ENCODE measurements at regions not wholly inside any gene's neighbourhood (a gene's known extent, or its start where the extent isn't known, plus 50 kb on each side); places are given as distances from the start of the nearest gene placed in this dataset.
"Not testable (repeated sequence)": the region's sequence is repeated elsewhere in the genome, so short reads cannot be mapped to it uniquely, and the experiment has no call there.

DNA sequence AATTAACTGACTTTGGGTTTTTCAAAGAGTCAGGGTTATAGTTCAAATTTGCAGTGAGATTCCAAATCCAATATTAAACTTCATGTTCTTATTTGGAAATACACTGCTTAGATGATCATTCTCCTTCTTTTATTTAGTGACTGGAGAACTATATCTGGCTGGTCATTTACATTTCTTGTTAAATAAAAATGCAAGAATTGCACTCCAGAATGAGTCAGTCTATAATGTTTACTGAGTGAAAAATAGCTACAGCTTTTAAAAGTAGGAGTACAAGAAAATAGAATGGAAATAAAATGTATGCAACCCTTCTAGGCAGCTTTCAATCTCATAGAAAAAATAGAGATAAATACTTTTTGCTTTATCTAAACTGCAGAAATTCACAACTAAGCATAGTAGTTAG is 54.5 kb upstream of the CD2AP start:
- H3K9me3 Mint-ChIP-seq (ENCODE audit: low read depth), result peaks cover 11% of the 10 kb centered on the region
- no peak overlapping the region for H3K27ac Mint-ChIP-seq
- no peaks in the 10 kb centered on the region for H3K27me3 Mint-ChIP-seq
- H3K4me3 Mint-ChIP-seq, result no peak overlapping the region
- peaks cover 3% of the 10 kb centered on the region for H3K36me3 Mint-ChIP-seq
- peaks cover 3% of the 10 kb centered on the region for H3K4me1 Mint-ChIP-seq (ENCODE audit: low read depth)

DNA sequence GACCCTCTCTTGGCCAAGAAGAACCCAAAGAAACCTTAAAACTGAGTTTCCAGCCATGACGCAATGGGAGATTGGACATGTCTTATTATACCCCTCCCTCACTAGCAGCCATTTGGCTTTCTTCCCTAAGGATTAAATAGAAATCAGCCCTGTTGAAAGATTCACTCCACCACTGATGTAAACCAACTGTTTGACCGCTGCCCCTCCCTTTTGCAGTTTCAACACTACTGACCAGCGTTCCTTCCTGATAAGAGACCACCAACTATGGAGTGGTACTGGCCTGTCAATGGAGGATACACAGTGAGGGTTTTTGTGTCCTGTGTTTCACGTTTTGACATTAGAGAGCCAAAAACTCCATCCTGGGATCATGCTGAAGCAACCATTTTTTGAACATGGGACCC is 53.2 kb upstream of the CD2AP start:
- Mint-ChIP-seq H3K36me3 (peaks cover 9% of the 10 kb centered on the region), H3K27me3 (no peaks in the 10 kb centered on the region), H3K27ac (no peak overlapping the region), H3K4me3 (no peak overlapping the region), H3K4me1 (ENCODE audit: low read depth) (peaks cover 3% of the 10 kb centered on the region), H3K9me3 (ENCODE audit: low read depth) (peaks cover 11% of the 10 kb centered on the region)

DNA sequence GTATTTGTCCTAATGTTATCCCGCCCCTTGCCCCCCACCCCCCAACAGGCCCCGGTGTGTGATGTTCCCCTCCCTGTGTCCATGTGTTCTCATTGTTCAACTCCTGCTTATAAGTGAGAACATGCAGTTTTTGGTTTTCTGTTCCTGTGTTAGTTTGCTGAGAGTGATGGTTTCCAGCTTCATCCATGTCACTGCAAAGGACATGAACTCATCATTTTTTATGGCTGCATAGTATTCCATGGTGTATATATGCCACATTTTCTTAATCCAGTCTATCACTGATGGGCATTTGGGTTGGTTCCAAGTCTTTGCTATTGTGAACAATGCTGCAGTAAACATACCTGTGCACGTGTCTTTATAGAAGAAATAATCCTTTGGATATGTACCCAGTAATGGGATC is 51.9 kb upstream of the CD2AP start:
- H3K4me3 Mint-ChIP-seq; H3K27me3 Mint-ChIP-seq; H3K27ac Mint-ChIP-seq; H3K4me1 Mint-ChIP-seq (ENCODE audit: low read depth): not testable (repeated sequence)
- peaks cover 20% of the 10 kb centered on the region for H3K9me3 Mint-ChIP-seq (ENCODE audit: low read depth)
- peaks cover 13% of the 10 kb centered on the region for H3K36me3 Mint-ChIP-seq

DNA sequence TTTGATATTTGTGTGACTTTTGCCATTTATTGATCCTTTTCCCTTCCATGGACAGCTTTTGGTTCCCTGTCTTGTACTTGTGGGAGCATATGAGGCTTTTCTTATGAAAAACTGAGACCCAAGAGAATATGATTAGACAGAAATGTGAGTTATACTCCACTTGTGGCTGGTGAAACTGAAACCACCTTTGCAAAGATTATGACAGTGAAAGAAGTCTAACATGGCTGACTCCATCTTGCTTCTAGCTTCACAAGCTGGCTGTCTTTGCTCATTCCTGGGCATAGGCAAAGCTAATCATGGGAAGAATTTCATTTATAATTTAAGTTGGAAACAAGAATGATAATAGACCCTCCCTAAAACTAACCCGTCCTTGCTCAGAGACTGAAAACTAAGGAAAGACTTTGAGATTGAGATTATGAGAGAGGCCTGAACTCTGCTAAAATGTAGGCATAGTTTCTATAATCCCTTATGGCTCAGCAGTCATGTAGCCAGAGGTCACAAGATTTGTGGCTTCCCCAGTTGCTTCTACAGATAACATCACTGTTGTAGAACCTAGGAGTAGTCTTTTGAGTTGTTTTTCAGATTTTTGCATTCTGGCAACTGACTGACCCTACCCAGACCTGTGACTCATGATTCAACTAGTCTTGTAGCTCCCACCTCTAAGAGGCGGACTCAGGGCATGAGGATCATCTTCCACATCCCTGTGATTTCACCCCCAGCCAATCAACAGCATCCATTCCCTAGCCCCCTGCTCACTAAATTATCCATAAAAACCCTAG is 50.9 kb upstream of the CD2AP start:
- Mint-ChIP-seq H3K27me3 (no peaks in the 10 kb centered on the region), H3K9me3 (ENCODE audit: low read depth) (peaks cover 22% of the 10 kb centered on the region), H3K4me3 (no peak overlapping the region), H3K4me1 (ENCODE audit: low read depth) (peaks cover 3% of the 10 kb centered on the region), H3K27ac (no peak overlapping the region), H3K36me3 (peaks cover 15% of the 10 kb centered on the region)

DNA sequence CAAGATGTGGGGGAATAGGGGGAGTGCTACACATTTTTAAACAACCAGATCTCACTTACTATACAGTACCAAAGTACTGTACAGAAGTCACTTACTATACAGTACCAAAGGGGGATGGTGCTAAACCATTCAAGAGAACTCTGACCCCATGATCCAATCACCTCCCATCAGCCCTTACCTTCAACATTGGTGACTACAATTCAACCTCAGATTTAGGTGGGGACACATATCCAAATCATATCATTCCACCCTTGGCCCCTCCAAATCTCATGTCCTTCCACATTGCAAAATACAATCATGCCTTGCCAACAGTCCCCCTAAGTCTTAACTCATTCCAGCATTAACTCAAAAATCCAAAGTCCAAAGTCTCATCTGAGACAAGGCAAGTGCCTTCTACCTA is 49.9 kb upstream of the CD2AP start:
- Mint-ChIP-seq H3K36me3 (peaks cover 17% of the 10 kb centered on the region), H3K27ac (no peak overlapping the region), H3K9me3 (ENCODE audit: low read depth) (peaks cover 26% of the 10 kb centered on the region), H3K27me3 (no peaks in the 10 kb centered on the region), H3K4me1 (ENCODE audit: low read depth) (peaks cover 3% of the 10 kb centered on the region), H3K4me3 (no peak overlapping the region)

All from activated naive CD8-positive, alpha-beta T cell (primary cell).